Neural cell (in vitro differentiated cells): ENCODE measurements at regions not wholly inside any gene's neighbourhood (a gene's known extent, or its start where the extent isn't known, plus 50 kb on each side); places are given as distances from the start of the nearest gene placed in this dataset.

Experiments
- CTCF ChIP-seq: fragments of 450-650 bp; IDR thresholded peaks from 2 replicates; pipeline ENCODE4 v1.5.1; 2014; ENCODE audit warnings: antibody characterized with exemption, mild to moderate bottlenecking, moderate library complexity; ENCODE audit not compliant: poor library complexity, severe bottlenecking
- EP300 ChIP-seq: fragments of 450-650 bp; conservative IDR thresholded peaks from 2 replicates; pipeline ENCODE4 v1.6.1; 2014; ENCODE audit warnings: antibody characterized with exemption, mild to moderate bottlenecking, moderate library complexity; ENCODE audit not compliant: poor library complexity, severe bottlenecking
- EZH2 ChIP-seq: fragments of 200-600, 300-800 bp; shearing (Covaris generic), sonication (generic); IDR thresholded peaks from 2 replicates; pipeline ENCODE4 v1.6.1; 2014; ENCODE audit warnings: antibody characterized with exemption, low read length, borderline replicate concordance, mild to moderate bottlenecking; ENCODE audit not compliant: insufficient read depth, poor library complexity, severe bottlenecking
- POLR2AphosphoS5 ChIP-seq: IDR thresholded peaks from 2 replicates; pipeline ENCODE4 v1.6.1; 2012
- RAD21 ChIP-seq: fragments of 450-650 bp; conservative IDR thresholded peaks from 2 replicates; pipeline ENCODE4 v1.6.1; 2014; ENCODE audit warnings: antibody characterized with exemption, mild to moderate bottlenecking, moderate library complexity
- REST ChIP-seq: IDR thresholded peaks from 2 replicates; pipeline ENCODE4 v1.6.1; 2012; ENCODE audit warnings: borderline replicate concordance
- TAF1 ChIP-seq: IDR thresholded peaks from 2 replicates; pipeline ENCODE4 v1.6.1; 2012; ENCODE audit warnings: low read depth

- no peak for TF ChIP-seq CTCF
- TF ChIP-seq EP300: no peak
- no peak for TF ChIP-seq REST
- no peak for TF ChIP-seq RAD21
- TF ChIP-seq EZH2: no peak
- no peak for TF ChIP-seq TAF1
- no peak for TF ChIP-seq POLR2AphosphoS5
Measured at GRCh38 chr2:52036853-52037252, 1004.9 kb upstream of the NRXN1 start.
